HEK293 (cell line): ENCODE measurements at regions not wholly inside any gene's neighbourhood (a gene's known extent, or its start where the extent isn't known, plus 50 kb on each side); places are given as distances from the start of the nearest gene placed in this dataset.

Experiments
- CTCF ChIA-PET: fragments of 350-600 bp; formaldehyde crosslinking; extraction: SDS; loops from one replicate; lab custom pipeline; 2021; ENCODE audit warnings: antibody characterized with exemption; lab: Yijun Ruan, JAX
- POLR2A ChIA-PET: fragments of 300-600 bp; formaldehyde crosslinking; extraction: SDS; loops from one replicate; lab custom pipeline; 2020; ENCODE audit warnings: antibody characterized with exemption, inconsistent platforms; lab: Yijun Ruan, JAX
- H3K27ac ChIP-seq: fragments of 200-500 bp; sonication (Bioruptor generic); 2 replicates; pipeline ENCODE4 v1.5.1; 2014; ENCODE audit warnings: low read depth, low read length, control low read depth, inconsistent platforms; ENCODE audit errors: extremely low read depth
- H3K36me3 ChIP-seq, 2 experiments: fragments of 200-500 bp in 1 of 2; sonication (Bioruptor generic) in 1 of 2; 1 replicate in 1 of 2; 2 replicates in 1 of 2; pipeline ENCODE4 v1.5.1; 2014 to 2017; ENCODE audit warnings: inconsistent platforms in 2 of 2, low read length in 2 of 2; ENCODE audit not compliant: control insufficient read depth in 2 of 2, insufficient read depth in 1 of 2
- H3K4me1 ChIP-seq: fragments of 200-500 bp; sonication (Bioruptor generic); 2 replicates; pipeline ENCODE4 v1.5.1; 2014; ENCODE audit warnings: mild to moderate bottlenecking, low read length, inconsistent platforms; ENCODE audit not compliant: control insufficient read depth, insufficient read depth
- H3K4me3 ChIP-seq: 2 replicates; pipeline ENCODE4 v1.5.1; 2011; ENCODE audit warnings: low read depth, mild to moderate bottlenecking, control low read depth, low read length, moderate library complexity
- H3K9me3 ChIP-seq: fragments of 200-500 bp; sonication (Bioruptor generic); 2 replicates; pipeline ENCODE4 v1.5.1; 2014; ENCODE audit warnings: low read depth, low read length, inconsistent platforms; ENCODE audit not compliant: control insufficient read depth, insufficient read depth
- AEBP2 ChIP-seq: fragments of 450-650 bp; formaldehyde crosslinking; IDR thresholded peaks from 2 replicates; pipeline ENCODE4 v1.5.1; 2016; ENCODE audit warnings: missing biosample characterization, missing genetic modification characterization, borderline replicate concordance
- GLIS2 ChIP-seq: fragments of 450-650 bp; formaldehyde crosslinking; IDR thresholded peaks from 2 replicates; pipeline ENCODE4 v1.5.1; 2016; ENCODE audit warnings: missing biosample characterization, missing genetic modification characterization
- MEIS1 ChIP-seq: sonication (generic); formaldehyde crosslinking; IDR thresholded peaks from 2 replicates; pipeline ENCODE4 v1.8.1; 2022; ENCODE audit warnings: missing genetic modification reagents, mild to moderate bottlenecking, borderline replicate concordance
- PATZ1 ChIP-seq: fragments of 450-650 bp; formaldehyde crosslinking; IDR thresholded peaks from 2 replicates; pipeline ENCODE4 v1.5.1; 2016; ENCODE audit warnings: missing biosample characterization, missing genetic modification characterization
- PRDM1 ChIP-seq: fragments of 450-650 bp; formaldehyde crosslinking; IDR thresholded peaks from 2 replicates; pipeline ENCODE4; 2016; ENCODE audit warnings: missing biosample characterization, missing genetic modification characterization
- PRDM4 ChIP-seq: fragments of 450-650 bp; formaldehyde crosslinking; IDR thresholded peaks from 2 replicates; pipeline ENCODE4 v1.5.1; 2017; ENCODE audit warnings: missing biosample characterization, missing genetic modification characterization
- SP3 ChIP-seq: fragments of 450-650 bp; formaldehyde crosslinking; IDR thresholded peaks from 2 replicates; pipeline ENCODE4 v1.5.1; 2016; ENCODE audit warnings: missing biosample characterization, missing genetic modification characterization
- SP7 ChIP-seq: fragments of 450-650 bp; formaldehyde crosslinking; IDR thresholded peaks from 2 replicates; pipeline ENCODE4 v1.5.1; 2016; ENCODE audit warnings: missing biosample characterization, missing genetic modification characterization
- ZBTB1 ChIP-seq: fragments of 450-650 bp; formaldehyde crosslinking; IDR thresholded peaks from 2 replicates; pipeline ENCODE4 v1.5.1; 2016; ENCODE audit warnings: missing biosample characterization, missing genetic modification characterization
- ZBTB49 ChIP-seq: fragments of 450-650 bp; formaldehyde crosslinking; IDR thresholded peaks from 2 replicates; pipeline ENCODE4 v1.5.1; 2016; ENCODE audit warnings: missing biosample characterization, missing genetic modification characterization, low read depth
- ZBTB7A ChIP-seq: fragments of 450-650 bp; formaldehyde crosslinking; IDR thresholded peaks from 2 replicates; pipeline ENCODE4 v1.5.1; 2016; ENCODE audit warnings: low read depth, missing biosample characterization, missing genetic modification characterization
- ZFP69B ChIP-seq: fragments of 450-650 bp; formaldehyde crosslinking; IDR thresholded peaks from 2 replicates; pipeline ENCODE4 v1.5.1; 2016; ENCODE audit warnings: missing biosample characterization, missing genetic modification characterization
- ZNF10 ChIP-seq: fragments of 450-650 bp; formaldehyde crosslinking; IDR thresholded peaks from 2 replicates; pipeline ENCODE4 v1.5.1; 2017; ENCODE audit warnings: missing biosample characterization, missing genetic modification characterization
- ZNF138 ChIP-seq: fragments of 450-650 bp; formaldehyde crosslinking; IDR thresholded peaks from 2 replicates; pipeline ENCODE4 v1.5.1; 2016; ENCODE audit warnings: missing biosample characterization, missing genetic modification characterization, borderline replicate concordance
- ZNF16 ChIP-seq: fragments of 450-650 bp; formaldehyde crosslinking; IDR thresholded peaks from 2 replicates; pipeline ENCODE4 v1.5.1; 2016; ENCODE audit warnings: low read depth, missing biosample characterization, missing genetic modification characterization
- ZNF221 ChIP-seq: fragments of 450-650 bp; formaldehyde crosslinking; IDR thresholded peaks from 2 replicates; pipeline ENCODE4 v1.5.1; 2017; ENCODE audit warnings: missing biosample characterization, missing genetic modification characterization, borderline replicate concordance
- ZNF292 ChIP-seq: fragments of 450-650 bp; formaldehyde crosslinking; IDR thresholded peaks from 2 replicates; pipeline ENCODE4 v1.5.1; 2016; ENCODE audit warnings: low read depth, missing biosample characterization, missing genetic modification characterization, borderline replicate concordance
- ZNF433 ChIP-seq: fragments of 450-650 bp; formaldehyde crosslinking; IDR thresholded peaks from 2 replicates; pipeline ENCODE4 v1.5.1; 2016; ENCODE audit warnings: missing biosample characterization, missing genetic modification characterization, low read depth
- ZNF600 ChIP-seq: fragments of 450-650 bp; formaldehyde crosslinking; IDR thresholded peaks from 2 replicates; pipeline ENCODE4 v1.5.1; 2016; ENCODE audit warnings: missing biosample characterization, missing genetic modification characterization
- ZNF623 ChIP-seq: fragments of 450-650 bp; formaldehyde crosslinking; IDR thresholded peaks from 2 replicates; pipeline ENCODE4 v1.5.1; 2016; ENCODE audit warnings: missing biosample characterization, missing genetic modification characterization
- ZNF701 ChIP-seq: fragments of 450-650 bp; formaldehyde crosslinking; IDR thresholded peaks from 2 replicates; pipeline ENCODE4 v1.5.1; 2016; ENCODE audit warnings: missing biosample characterization, missing genetic modification characterization
- TF ChIP-seq, protein P1 (sequence below): fragments of 450-650 bp; formaldehyde crosslinking; IDR thresholded peaks from 2 replicates; pipeline ENCODE4 v1.5.1; 2016; ENCODE audit warnings: missing biosample characterization, missing genetic modification characterization
- TF ChIP-seq, protein P2 (sequence below): fragments of 450-650 bp; formaldehyde crosslinking; IDR thresholded peaks from 2 replicates; pipeline ENCODE4 v1.5.1; 2017; ENCODE audit warnings: missing biosample characterization, missing genetic modification characterization

- no peak overlapping the region for H3K4me3 ChIP-seq
- no peaks in the 10 kb centered on the region for H3K9me3 ChIP-seq
- TF ChIP-seq, protein P1, sequence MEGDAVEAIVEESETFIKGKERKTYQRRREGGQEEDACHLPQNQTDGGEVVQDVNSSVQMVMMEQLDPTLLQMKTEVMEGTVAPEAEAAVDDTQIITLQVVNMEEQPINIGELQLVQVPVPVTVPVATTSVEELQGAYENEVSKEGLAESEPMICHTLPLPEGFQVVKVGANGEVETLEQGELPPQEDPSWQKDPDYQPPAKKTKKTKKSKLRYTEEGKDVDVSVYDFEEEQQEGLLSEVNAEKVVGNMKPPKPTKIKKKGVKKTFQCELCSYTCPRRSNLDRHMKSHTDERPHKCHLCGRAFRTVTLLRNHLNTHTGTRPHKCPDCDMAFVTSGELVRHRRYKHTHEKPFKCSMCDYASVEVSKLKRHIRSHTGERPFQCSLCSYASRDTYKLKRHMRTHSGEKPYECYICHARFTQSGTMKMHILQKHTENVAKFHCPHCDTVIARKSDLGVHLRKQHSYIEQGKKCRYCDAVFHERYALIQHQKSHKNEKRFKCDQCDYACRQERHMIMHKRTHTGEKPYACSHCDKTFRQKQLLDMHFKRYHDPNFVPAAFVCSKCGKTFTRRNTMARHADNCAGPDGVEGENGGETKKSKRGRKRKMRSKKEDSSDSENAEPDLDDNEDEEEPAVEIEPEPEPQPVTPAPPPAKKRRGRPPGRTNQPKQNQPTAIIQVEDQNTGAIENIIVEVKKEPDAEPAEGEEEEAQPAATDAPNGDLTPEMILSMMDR (tag by site-specific recombination), result no peak
- TF ChIP-seq ZNF10 (tag by site-specific recombination) (no peak), AEBP2 (tag by site-specific recombination) (no peak), ZNF138 (no peak), GLIS2 (tag by site-specific recombination) (no peak), SP3 (no peak), ZBTB7A (tag by site-specific recombination) (no peak), ZNF600 (tag by site-specific recombination) (no peak), ZNF701 (tag by site-specific recombination) (no peak), ZBTB1 (tag by site-specific recombination) (no peak), ZNF221 (tag by site-specific recombination) (no peak), ZFP69B (tag by site-specific recombination) (no peak), PATZ1 (no peak)
- TF ChIP-seq, all 188 proteins: peak for 0
- ChIA-PET POLR2A (no interaction called here), CTCF (interaction anchor here (1.1 kb wide), 1 partner anchor 238 kb away, joined by 3 read pairs; no protein-coding TSS in a partner anchor)
- no peaks in the 10 kb centered on the region for H3K36me3 ChIP-seq
- no peaks in the 10 kb centered on the region for H3K4me1 ChIP-seq
- no peak overlapping the region for H3K27ac ChIP-seq
These were observed 481.7 kb upstream of the CADM1 start for GRCh38 chr11:115985896-115986295.

GRCh38 chr11:115984228-115984627, 480.0 kb upstream of the CADM1 start:
- Histone ChIP-seq H3K27ac (no peak overlapping the region), H3K4me3 (no peak overlapping the region), H3K4me1 (no peaks in the 10 kb centered on the region), H3K36me3 (no peaks in the 10 kb centered on the region), H3K9me3 (no peaks in the 10 kb centered on the region)
- CTCF ChIA-PET, result no interaction called here
- POLR2A ChIA-PET, result no interaction called here
- TF ChIP-seq PRDM4 (tag by site-specific recombination) (no peak), AEBP2 (tag by site-specific recombination) (no peak), MEIS1 (CRISPR knock-in tag) (no peak), ZNF433 (tag by site-specific recombination) (no peak), ZNF16 (tag by site-specific recombination) (no peak), ZNF623 (tag by site-specific recombination) (no peak), PRDM1 (no peak), SP7 (tag by site-specific recombination) (no peak), ZBTB49 (tag by site-specific recombination) (no peak), ZNF292 (no peak)
- TF ChIP-seq, protein P2, sequence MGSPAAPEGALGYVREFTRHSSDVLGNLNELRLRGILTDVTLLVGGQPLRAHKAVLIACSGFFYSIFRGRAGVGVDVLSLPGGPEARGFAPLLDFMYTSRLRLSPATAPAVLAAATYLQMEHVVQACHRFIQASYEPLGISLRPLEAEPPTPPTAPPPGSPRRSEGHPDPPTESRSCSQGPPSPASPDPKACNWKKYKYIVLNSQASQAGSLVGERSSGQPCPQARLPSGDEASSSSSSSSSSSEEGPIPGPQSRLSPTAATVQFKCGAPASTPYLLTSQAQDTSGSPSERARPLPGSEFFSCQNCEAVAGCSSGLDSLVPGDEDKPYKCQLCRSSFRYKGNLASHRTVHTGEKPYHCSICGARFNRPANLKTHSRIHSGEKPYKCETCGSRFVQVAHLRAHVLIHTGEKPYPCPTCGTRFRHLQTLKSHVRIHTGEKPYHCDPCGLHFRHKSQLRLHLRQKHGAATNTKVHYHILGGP (tag by site-specific recombination), result no peak
